AG04450 (cell line): ENCODE measurements at regions not wholly inside any gene's neighbourhood (a gene's known extent, or its start where the extent isn't known, plus 50 kb on each side); places are given as distances from the start of the nearest gene placed in this dataset.

ENCODE experiments used
- CTCF ChIA-PET: fragments of 300-600, 350-600 bp; formaldehyde crosslinking; extraction: SDS; loops from one replicate; lab custom pipeline; 2022; ENCODE audit warnings: antibody characterized with exemption, inconsistent platforms; lab: Charles Lee
- POLR2A ChIA-PET: fragments of 350-600 bp; formaldehyde crosslinking; extraction: SDS; loops from one replicate; lab custom pipeline; 2021; ENCODE audit warnings: antibody characterized with exemption, inconsistent platforms; lab: Yijun Ruan, JAX
- DNase-seq: peaks from one replicate; pipeline ENCODE4 v3.0.0-alpha.2; 2011; ENCODE audit warnings: low read depth, low spot score
- H3K27ac ChIP-seq: one replicate; pipeline ENCODE4 v1.5.1; 2012; ENCODE audit warnings: low read depth, low read length, control low read depth
- H3K27me3 ChIP-seq: one replicate; pipeline ENCODE4 v1.6.0; 2012; ENCODE audit warnings: low read length; ENCODE audit not compliant: control insufficient read depth, insufficient read depth
- H3K4me3 ChIP-seq: 2 replicates; pipeline ENCODE4 v1.5.1; 2011; ENCODE audit warnings: mild to moderate bottlenecking, low read depth, low read length, control low read depth
- H3K9me3 ChIP-seq: 2 replicates; pipeline ENCODE4 v1.5.1; 2012; ENCODE audit warnings: low read length; ENCODE audit not compliant: control insufficient read depth, insufficient read depth
- CTCF ChIP-seq: IDR thresholded peaks from 2 replicates; pipeline ENCODE4 v1.5.1; 2011; ENCODE audit warnings: low read depth, low read length, control low read depth, inconsistent platforms

DNA sequence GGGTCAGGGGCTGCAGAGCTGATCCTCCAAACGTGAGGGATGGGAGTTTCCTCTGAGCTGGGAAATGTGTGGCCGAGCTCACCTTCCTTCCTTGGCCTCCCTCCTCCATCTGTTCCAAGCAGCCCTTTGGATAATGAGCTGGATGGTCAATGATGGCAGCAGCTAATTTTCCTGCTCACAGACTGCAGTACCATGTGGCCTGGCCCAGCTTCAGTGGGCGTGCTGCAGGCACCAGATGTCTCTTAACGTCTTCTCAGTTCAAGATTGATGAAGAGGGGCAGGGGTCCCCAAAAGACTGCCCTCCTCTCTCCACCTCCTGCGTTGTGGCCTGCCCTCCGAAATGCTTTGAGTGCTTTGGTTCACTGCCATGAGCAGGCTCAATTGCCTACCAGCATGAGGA lies 86.0 kb downstream of the UBIAD1 start:
- no peak for DNase-seq
- POLR2A ChIA-PET: no interaction called here

GRCh38 chr1:11362547-11363021 lies 89.6 kb downstream of the UBIAD1 start:
- Histone ChIP-seq H3K27ac (no peak overlapping the region), H3K9me3 (no peaks in the 10 kb centered on the region), H3K4me3 (no peak overlapping the region), H3K27me3 (peaks cover 5% of the 10 kb centered on the region)
- POLR2A ChIA-PET: no interaction called here
- no peak for TF ChIP-seq CTCF
- CTCF ChIA-PET: no interaction called here
- no peak for DNase-seq

More for the DNA sequence above, 86.0 kb downstream of the UBIAD1 start:
- Histone ChIP-seq H3K27me3 (peaks cover 10% of the 10 kb centered on the region), H3K4me3 (no peak overlapping the region), H3K9me3 (no peaks in the 10 kb centered on the region), H3K27ac (no peak overlapping the region)
- CTCF ChIA-PET: no interaction called here
- no peak for TF ChIP-seq CTCF

- no peak for TF ChIP-seq CTCF
- H3K27me3 ChIP-seq: peaks cover under 1% of the 10 kb centered on the region
- H3K27ac ChIP-seq: no peak overlapping the region
- DNase-seq: no peak
- ChIA-PET CTCF (no interaction called here), POLR2A (no interaction called here)
- no peak overlapping the region for H3K4me3 ChIP-seq
- no peaks in the 10 kb centered on the region for H3K9me3 ChIP-seq
Observed at GRCh38 chr1:11364170-11364569, 91.2 kb downstream of the UBIAD1 start.

DNA sequence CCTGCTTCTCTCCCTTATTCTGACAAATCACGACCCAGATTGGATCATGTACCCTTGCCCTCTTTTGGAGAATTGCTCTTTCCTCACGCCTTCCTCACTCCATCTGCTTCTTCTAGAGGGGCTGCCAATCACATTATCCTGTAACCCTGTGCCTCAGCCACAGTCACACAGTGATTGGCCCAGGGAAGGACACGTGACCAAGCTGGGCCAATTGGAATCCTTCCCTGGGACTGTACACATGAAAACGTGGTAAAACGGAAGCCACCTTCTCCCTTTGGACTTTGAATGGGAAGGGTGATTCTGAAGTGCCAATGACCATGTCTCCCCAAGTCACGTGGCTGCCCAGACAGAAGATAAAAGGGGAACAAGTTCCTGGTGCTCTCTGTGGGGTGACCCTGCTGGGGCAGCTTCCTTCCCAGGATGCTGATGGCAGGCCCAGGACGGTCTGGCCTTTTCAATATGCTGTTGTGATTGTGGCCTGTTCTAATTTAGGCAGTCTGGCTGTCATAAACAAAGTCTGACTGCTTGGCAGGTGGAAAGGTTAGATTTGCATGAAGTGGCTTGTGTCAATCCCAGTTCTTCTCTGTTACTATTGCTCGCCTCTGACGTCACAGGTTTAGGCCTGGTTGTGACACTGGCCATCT lies 92.9 kb downstream of the UBIAD1 start:
- no peak for TF ChIP-seq CTCF
- POLR2A ChIA-PET: no interaction called here
- no peak overlapping the region for H3K27ac ChIP-seq
- H3K9me3 ChIP-seq: no peaks in the 10 kb centered on the region
- CTCF ChIA-PET: no interaction called here
- no peaks in the 10 kb centered on the region for H3K27me3 ChIP-seq
- DNase-seq: no peak
- no peak overlapping the region for H3K4me3 ChIP-seq

GRCh38 chr1:11373029-11373894 lies 100.3 kb downstream of the UBIAD1 start:
- CTCF ChIA-PET: no interaction called here
- Histone ChIP-seq H3K9me3 (no peaks in the 10 kb centered on the region; the same call in 1 of the 2 replicates), H3K27ac (no peak overlapping the region), H3K4me3 (no peak overlapping the region), H3K27me3 (peaks cover 2% of the 10 kb centered on the region)
- no peak for TF ChIP-seq CTCF
- POLR2A ChIA-PET: no interaction called here
- DNase-seq: no peak
